GM12878 (cell line): ENCODE measurements at regions not wholly inside any gene's neighbourhood (a gene's known extent, or its start where the extent isn't known, plus 50 kb on each side); places are given as distances from the start of the nearest gene placed in this dataset.

Source experiments
- ATAC-seq: fragments of 200-7000 bp; cut with Tn5 transposase; 3 replicates; pipeline ENCODE4 v1.9.1; 2020; ENCODE audit warnings: mild to moderate bottlenecking, moderate library complexity
- BruUV-seq: library from RNA; stranded (reverse); fragments of 400-500 nt; replicated peaks from 2 replicates; lab custom pipeline; 2021; lab: Mats Ljungman, UMichigan
- CTCF ChIA-PET: fragments of 300-600 bp; sonication (Branson Sonifier 250); formaldehyde crosslinking; extraction: SDS; loops from one replicate; lab custom pipeline; 2021; ENCODE audit warnings: inconsistent platforms; lab: Yijun Ruan, JAX
- POLR2A ChIA-PET: fragments of 350-600 bp; formaldehyde crosslinking; extraction: SDS; loops from one replicate; lab custom pipeline; 2021; ENCODE audit warnings: inconsistent platforms; lab: Charles Lee
- RAD21 ChIA-PET: fragments of 300-600 bp; sonication (Branson Sonifier 250); formaldehyde crosslinking; loops from one replicate; lab custom pipeline; 2023; ENCODE audit warnings: antibody characterized with exemption; ENCODE audit not compliant: unreplicated experiment; lab: Charles Lee
- SMC1A ChIA-PET: fragments of 300-600 bp; sonication (Branson Sonifier 250); formaldehyde crosslinking; loops from one replicate; lab custom pipeline; 2023; ENCODE audit not compliant: unreplicated experiment, uncharacterized antibody; lab: Charles Lee
- DNase-seq: peaks from one replicate; pipeline ENCODE4 v3.0.0-alpha.2; 2011; ENCODE audit warnings: low read depth, low spot score
- FAIRE-seq: peaks from 3 replicates; lab custom pipeline; 2011; peaks lifted over from hg19 to GRCh38; lab: Jason Lieb, UNC
- H2AFZ ChIP-seq: 2 replicates; pipeline ENCODE4 v1.6.0; 2011; ENCODE audit warnings: low read depth, low read length, control low read depth; ENCODE audit not compliant: control insufficient read depth
- H3K27ac ChIP-seq: 2 replicates; pipeline ENCODE4 v1.5.1; 2011; ENCODE audit warnings: control low read depth; ENCODE audit not compliant: control insufficient read depth, insufficient read depth
- H3K27me3 ChIP-seq, 2 experiments: replicated peaks in 1 of 2; 2 replicates each; pipeline versions ENCODE4 v1.6.0 to v1.6.1; 2011; ENCODE audit warnings: low read length in 1 of 2; ENCODE audit not compliant: control insufficient read depth in 2 of 2, insufficient read depth in 2 of 2
- H3K36me3 ChIP-seq, 2 experiments: 2 replicates each; pipeline ENCODE4 v1.5.1; 2011; ENCODE audit warnings: low read length in 1 of 2; ENCODE audit not compliant: control insufficient read depth in 2 of 2, insufficient read depth in 2 of 2
- H3K4me1 ChIP-seq: 2 replicates; pipeline ENCODE4 v1.6.1; 2011; ENCODE audit warnings: mild to moderate bottlenecking, low read length, moderate library complexity, mixed read lengths; ENCODE audit not compliant: control insufficient read depth, insufficient read depth
- H3K4me2 ChIP-seq: 2 replicates; pipeline ENCODE4 v1.6.0; 2011; ENCODE audit warnings: control low read depth; ENCODE audit not compliant: control insufficient read depth, insufficient read depth
- H3K4me3 ChIP-seq: fragments of 200-600 bp; sonication (generic); 2 replicates; pipeline ENCODE4 v1.5.1; 2016
- H3K79me2 ChIP-seq: 2 replicates; pipeline ENCODE4 v1.6.0; 2011; ENCODE audit warnings: low read length; ENCODE audit not compliant: control insufficient read depth, insufficient read depth
- H3K9ac ChIP-seq: 2 replicates; pipeline ENCODE4 v1.8.0; 2011; ENCODE audit warnings: low read length, control low read depth, mixed read lengths; ENCODE audit not compliant: control insufficient read depth, insufficient read depth
- H3K9me3 ChIP-seq: replicated peaks from 3 replicates; pipeline ENCODE4 v1.5.1; 2011; ENCODE audit warnings: mild to moderate bottlenecking, low read length; ENCODE audit not compliant: control insufficient read depth, insufficient read depth
- H4K20me1 ChIP-seq: 2 replicates; pipeline ENCODE4 v1.6.0; 2011; ENCODE audit not compliant: control insufficient read depth, insufficient read depth
- CHD2 ChIP-seq: IDR thresholded peaks from 2 replicates; pipeline ENCODE4 v1.6.1; 2011; ENCODE audit warnings: low read depth, low read length, improper control_type of control experiment, borderline replicate concordance
- EED ChIP-seq: sonication (generic); IDR thresholded peaks from 2 replicates; pipeline ENCODE4 v1.6.1; 2016; ENCODE audit warnings: antibody characterized with exemption, low read depth
- EGR1 ChIP-seq, 2 experiments: IDR thresholded peaks; 1 replicate in 1 of 2; 2 replicates in 1 of 2; pipeline ENCODE4 v1.6.1; 2011 to 2012; ENCODE audit warnings: low read depth in 2 of 2, low read length in 2 of 2, borderline replicate concordance in 1 of 2, mild to moderate bottlenecking in 1 of 2, moderate library complexity in 1 of 2
- ETV6 ChIP-seq, 2 experiments: fragments of 450-650 bp in 1 of 2; IDR thresholded peaks in 1 of 2; conservative IDR thresholded peaks in 1 of 2; 2 replicates each; pipeline ENCODE4 v1.6.1; 2014; ENCODE audit warnings: antibody characterized with exemption in 1 of 2, borderline replicate concordance in 1 of 2, low read depth in 1 of 2, mild to moderate bottlenecking in 1 of 2, moderate library complexity in 1 of 2
- HDAC2 ChIP-seq: fragments of 200-600 bp; sonication (generic); IDR thresholded peaks from 2 replicates; pipeline ENCODE4 v1.6.1; 2017
- MEF2A ChIP-seq: IDR thresholded peaks from 2 replicates; pipeline ENCODE4 v1.6.1; 2011; ENCODE audit warnings: low read depth, mild to moderate bottlenecking, low read length, moderate library complexity; ENCODE audit not compliant: insufficient read depth
- SREBF1 ChIP-seq: IDR thresholded peaks from 2 replicates; pipeline ENCODE4 v1.6.1; 2012; ENCODE audit warnings: mild to moderate bottlenecking, low read length
- TBL1XR1 ChIP-seq: IDR thresholded peaks from 2 replicates; pipeline ENCODE4 v1.6.1; 2012; ENCODE audit warnings: low read depth, low read length, improper control_type of control experiment
- YY1 ChIP-seq: IDR thresholded peaks from 2 replicates; pipeline ENCODE4 v1.6.1; 2011; ENCODE audit warnings: low read depth, mild to moderate bottlenecking, low read length
- WGBS: methylation state at CpG from one replicate; pipeline ENCODE4 v1.1.6; 2016; ENCODE audit warnings: low lambda C conversion rate; ENCODE audit not compliant: insufficient replicate concordance, insufficient coverage; ENCODE audit errors: missing lambda C conversion rate; 5-methylcytosine and 5-hydroxymethylcytosine counted together
- in situ Hi-C: fragments of 300-500 bp; cut with MboI; formaldehyde crosslinking; loops from 9 replicates; pipeline ENCODE4 v1.14.3; 2018; ENCODE audit warnings: mixed read lengths
- intact Hi-C: fragments of 100-400 bp; cut with micrococcal nuclease; formaldehyde crosslinking; loops from one replicate; pipeline ENCODE4 v1.14.2; 2022; ENCODE audit not compliant: unreplicated experiment
- TF ChIP-seq, protein P1 (sequence below): fragments of 450-650 bp; formaldehyde crosslinking; IDR thresholded peaks from 2 replicates; pipeline ENCODE4 v1.5.0; 2022; ENCODE audit warnings: mild to moderate bottlenecking, missing genetic modification characterization
- TF ChIP-seq, protein P2 (sequence below): fragments of 450-650 bp; IDR thresholded peaks from 2 replicates; pipeline ENCODE4 v1.6.1; 2016; ENCODE audit warnings: mild to moderate bottlenecking

DNA sequence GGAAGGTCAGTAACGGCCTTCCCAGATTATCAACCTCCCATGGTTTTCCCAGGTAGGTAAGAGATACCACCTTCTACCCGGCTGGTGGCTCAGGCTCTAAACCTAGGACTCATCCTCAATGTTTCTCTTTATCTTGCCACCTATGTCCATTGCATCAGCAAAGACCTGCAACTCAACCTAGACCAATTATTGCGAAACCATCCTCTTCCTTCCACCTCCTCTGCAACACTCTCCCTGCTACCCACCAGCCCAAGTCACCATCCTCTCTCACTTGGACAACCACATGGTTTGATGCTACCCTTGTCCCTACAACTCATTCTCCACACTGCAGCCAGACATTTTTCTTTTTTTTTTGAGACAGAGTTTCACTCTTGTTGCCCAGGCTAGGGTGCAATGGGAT is 65.4 kb upstream of the GDNF start:
- Histone ChIP-seq H3K4me1 (peaks cover 8% of the 10 kb centered on the region), H4K20me1 (no peaks in the 10 kb centered on the region), H3K4me2 (no peak overlapping the region), H2AFZ (no peak overlapping the region), H3K27ac (no peak overlapping the region), H3K27me3 (no peaks in the 10 kb centered on the region; a peak in 1 of 4 replicates), H3K36me3 (no peaks in the 10 kb centered on the region), H3K9ac (no peak overlapping the region), H3K4me3 (no peak overlapping the region), H3K79me2 (no peaks in the 10 kb centered on the region), H3K9me3 (no peaks in the 10 kb centered on the region; the same call in 2 of the 3 replicates)
- no peak for ATAC-seq
- FAIRE-seq = no peak
- in situ Hi-C loops = no loop called here
- SMC1A ChIA-PET = no interaction called here
- no peak for DNase-seq
- POLR2A ChIA-PET = no interaction called here
- CTCF ChIA-PET = interaction anchor here (0.6 kb wide), 1 partner anchor 300 kb away, joined by 4 read pairs; no protein-coding TSS in a partner anchor
- BruUV-seq = no TSS peak
- RAD21 ChIA-PET = no interaction called here
- 35% methylated on average over 3 of the region's 3 CpGs for WGBS
- intact Hi-C loops = no loop called here
- TF ChIP-seq EGR1 (IDR thresholded peaks at IDR 0.05; ENCODE audit: borderline replicate concordance in 1 of 2, low read depth in 2 of 2, low read length in 2 of 2) = no peak
- no peak for TF ChIP-seq TBL1XR1
- TF ChIP-seq CHD2 = no peak
- no peak for TF ChIP-seq ETV6 (conservative IDR thresholded peaks at IDR 0.05 in 1 of 2, IDR thresholded peaks at IDR 0.05 in 1 of 2; ENCODE audit: borderline replicate concordance in 1 of 2, low read depth in 1 of 2)
- TF ChIP-seq EED = no peak
- TF ChIP-seq MEF2A = no peak
- TF ChIP-seq HDAC2 = no peak
- no peak for TF ChIP-seq YY1
- TF ChIP-seq, protein P1, sequence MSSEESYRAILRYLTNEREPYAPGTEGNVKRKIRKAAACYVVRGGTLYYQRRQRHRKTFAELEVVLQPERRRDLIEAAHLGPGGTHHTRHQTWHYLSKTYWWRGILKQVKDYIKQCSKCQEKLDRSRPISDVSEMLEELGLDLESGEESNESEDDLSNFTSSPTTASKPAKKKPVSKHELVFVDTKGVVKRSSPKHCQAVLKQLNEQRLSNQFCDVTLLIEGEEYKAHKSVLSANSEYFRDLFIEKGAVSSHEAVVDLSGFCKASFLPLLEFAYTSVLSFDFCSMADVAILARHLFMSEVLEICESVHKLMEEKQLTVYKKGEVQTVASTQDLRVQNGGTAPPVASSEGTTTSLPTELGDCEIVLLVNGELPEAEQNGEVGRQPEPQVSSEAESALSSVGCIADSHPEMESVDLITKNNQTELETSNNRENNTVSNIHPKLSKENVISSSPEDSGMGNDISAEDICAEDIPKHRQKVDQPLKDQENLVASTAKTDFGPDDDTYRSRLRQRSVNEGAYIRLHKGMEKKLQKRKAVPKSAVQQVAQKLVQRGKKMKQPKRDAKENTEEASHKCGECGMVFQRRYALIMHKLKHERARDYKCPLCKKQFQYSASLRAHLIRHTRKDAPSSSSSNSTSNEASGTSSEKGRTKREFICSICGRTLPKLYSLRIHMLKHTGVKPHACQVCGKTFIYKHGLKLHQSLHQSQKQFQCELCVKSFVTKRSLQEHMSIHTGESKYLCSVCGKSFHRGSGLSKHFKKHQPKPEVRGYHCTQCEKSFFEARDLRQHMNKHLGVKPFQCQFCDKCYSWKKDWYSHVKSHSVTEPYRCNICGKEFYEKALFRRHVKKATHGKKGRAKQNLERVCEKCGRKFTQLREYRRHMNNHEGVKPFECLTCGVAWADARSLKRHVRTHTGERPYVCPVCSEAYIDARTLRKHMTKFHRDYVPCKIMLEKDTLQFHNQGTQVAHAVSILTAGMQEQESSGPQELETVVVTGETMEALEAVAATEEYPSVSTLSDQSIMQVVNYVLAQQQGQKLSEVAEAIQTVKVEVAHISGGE (CRISPR knock-in tag) = no peak
- TF ChIP-seq SREBF1 = no peak
- TF ChIP-seq, protein P2, sequence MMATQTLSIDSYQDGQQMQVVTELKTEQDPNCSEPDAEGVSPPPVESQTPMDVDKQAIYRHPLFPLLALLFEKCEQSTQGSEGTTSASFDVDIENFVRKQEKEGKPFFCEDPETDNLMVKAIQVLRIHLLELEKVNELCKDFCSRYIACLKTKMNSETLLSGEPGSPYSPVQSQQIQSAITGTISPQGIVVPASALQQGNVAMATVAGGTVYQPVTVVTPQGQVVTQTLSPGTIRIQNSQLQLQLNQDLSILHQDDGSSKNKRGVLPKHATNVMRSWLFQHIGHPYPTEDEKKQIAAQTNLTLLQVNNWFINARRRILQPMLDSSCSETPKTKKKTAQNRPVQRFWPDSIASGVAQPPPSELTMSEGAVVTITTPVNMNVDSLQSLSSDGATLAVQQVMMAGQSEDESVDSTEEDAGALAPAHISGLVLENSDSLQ = no peak
- TF ChIP-seq, all 136 proteins: peak for 0
